GM19025 (cell line): ENCODE measurements at regions not wholly inside any gene's neighbourhood (a gene's known extent, or its start where the extent isn't known, plus 50 kb on each side); places are given as distances from the start of the nearest gene placed in this dataset.
"Not testable (repeated sequence)": the region's sequence is repeated elsewhere in the genome, so short reads cannot be mapped to it uniquely, and the experiment has no call there.

ENCODE experiments used
- ATAC-seq: cut with Tn5 transposase; IDR thresholded peaks from one replicate; pipeline ENCODE4 v1.9.1; 2021; ENCODE audit warnings: mild to moderate bottlenecking, low read depth, moderate library complexity; ENCODE audit not compliant: unreplicated experiment

DNA sequence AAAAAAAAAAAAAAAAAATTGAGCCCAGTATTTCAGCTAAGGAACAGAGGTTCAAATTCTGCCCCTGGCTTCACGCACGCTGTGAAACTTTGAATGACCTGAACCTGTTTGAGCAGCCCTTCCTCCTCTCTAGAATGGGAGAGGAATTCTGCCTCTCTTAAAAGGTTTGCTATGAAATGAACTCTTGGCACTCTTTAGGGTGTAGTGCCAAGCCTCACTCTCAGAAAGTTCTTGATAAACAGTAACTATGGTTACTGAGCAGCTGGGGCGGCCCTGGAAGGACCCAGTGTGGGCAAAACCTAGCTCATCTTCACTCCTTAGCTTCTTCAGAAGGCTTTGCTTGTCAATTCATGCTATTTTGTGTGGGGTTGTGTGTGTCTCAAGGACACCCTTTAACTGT lies 73.7 kb downstream of the GEMIN8 start:
- no peak for ATAC-seq

DNA sequence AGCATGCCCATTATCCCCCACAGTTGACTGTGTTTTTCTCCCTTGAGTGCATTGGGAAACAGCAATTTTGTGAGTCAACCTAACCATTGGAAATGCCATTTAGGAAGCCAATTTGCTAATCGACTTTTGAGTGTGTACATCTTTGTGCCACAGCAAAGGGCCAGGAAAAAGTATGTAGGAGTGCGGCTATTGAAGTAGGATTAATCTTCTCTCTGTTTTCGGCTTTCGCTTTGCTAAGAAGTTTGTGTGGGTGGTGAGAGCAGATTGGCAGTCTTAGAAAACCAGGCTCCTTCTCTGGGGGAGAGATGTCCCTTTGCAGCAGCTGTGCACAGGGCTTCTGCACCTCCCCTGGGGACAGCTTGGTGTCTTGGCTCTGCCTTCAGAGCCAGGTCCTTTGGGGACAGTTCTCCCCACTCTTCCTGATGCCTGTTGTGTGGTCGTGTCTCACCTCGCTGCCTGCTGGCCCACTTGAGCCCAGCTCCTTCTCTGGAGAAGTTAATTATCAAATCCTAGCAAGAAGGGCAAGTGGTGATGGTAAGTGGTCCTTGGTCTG lies 74.5 kb downstream of the GEMIN8 start:
- ATAC-seq, result no peak

DNA sequence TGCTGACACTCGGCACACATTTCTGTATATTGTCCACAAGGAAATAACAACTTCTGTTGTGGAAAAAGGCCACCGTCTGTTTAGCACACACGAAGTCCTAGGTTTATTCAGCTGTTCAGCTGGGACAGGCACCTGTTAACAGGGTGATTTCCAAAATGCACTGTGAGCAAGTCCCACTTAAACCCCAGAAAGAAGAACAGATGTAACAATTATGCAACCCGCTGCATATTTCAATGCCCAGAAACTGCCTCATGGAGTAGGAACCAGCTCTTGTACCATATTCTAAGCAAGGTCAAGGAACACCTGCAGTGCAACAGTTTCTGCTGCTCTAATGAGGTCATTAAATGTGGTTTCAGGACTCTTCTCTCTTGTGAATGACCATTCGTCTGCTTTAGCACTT lies 77.1 kb downstream of the GEMIN8 start:
- ATAC-seq, result no peak

DNA sequence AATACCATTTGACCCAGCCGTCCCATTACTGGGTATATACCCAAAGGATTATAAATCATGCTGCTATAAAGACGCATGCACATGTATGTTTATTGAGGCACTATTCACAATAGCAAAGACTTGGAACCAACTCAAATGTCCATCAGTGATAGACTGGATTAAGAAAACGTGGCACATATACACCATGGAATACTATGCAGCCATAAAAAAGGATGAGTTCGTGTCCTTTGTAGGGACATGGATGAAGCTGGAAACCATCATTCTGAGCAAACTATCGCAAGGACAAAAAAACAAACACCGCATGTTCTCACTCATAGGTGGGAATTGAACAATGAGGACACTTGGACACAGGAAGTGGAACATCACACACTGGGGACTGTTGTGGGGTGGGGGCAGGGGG lies 83.5 kb downstream of the GEMIN8 start:
- not testable (repeated sequence) for ATAC-seq

DNA sequence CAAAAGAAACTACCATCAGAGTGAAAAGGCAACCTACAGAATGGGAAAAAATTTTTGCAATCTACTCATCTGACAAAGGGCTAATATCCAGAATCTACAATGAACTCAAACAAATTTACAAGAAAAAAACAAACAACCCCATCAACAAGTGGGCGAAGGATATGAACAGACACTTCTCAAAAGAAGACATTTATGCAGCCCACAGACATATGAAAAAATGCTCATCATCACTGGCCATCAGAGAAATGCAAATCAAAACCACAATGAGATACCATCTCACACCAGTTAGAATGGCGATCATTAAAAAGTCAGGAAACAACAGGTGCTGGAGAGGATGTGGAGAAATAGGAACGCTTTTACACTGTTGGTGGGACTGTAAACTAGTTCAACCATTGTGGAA lies 83.9 kb downstream of the GEMIN8 start:
- ATAC-seq, result not testable (repeated sequence)

DNA sequence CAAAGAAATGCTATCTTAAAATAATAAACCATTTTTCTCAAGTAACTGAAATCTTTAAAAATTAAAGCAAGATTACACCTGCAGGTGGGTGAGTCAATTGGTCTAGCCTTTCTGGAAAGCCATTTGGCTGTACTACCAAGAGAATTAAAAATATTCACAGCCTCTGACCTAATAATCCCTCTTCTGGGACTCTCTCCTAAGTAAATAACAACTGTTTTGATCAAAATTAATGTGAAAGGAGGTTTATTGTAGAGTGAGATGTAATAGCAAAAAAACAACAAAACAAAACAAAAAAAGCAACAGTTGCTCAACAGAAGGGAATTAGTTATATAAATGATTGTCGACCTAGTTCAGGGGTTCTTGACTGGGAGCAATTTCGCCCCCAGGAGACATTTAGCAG lies 89.0 kb downstream of the GEMIN8 start:
- no peak for ATAC-seq

DNA sequence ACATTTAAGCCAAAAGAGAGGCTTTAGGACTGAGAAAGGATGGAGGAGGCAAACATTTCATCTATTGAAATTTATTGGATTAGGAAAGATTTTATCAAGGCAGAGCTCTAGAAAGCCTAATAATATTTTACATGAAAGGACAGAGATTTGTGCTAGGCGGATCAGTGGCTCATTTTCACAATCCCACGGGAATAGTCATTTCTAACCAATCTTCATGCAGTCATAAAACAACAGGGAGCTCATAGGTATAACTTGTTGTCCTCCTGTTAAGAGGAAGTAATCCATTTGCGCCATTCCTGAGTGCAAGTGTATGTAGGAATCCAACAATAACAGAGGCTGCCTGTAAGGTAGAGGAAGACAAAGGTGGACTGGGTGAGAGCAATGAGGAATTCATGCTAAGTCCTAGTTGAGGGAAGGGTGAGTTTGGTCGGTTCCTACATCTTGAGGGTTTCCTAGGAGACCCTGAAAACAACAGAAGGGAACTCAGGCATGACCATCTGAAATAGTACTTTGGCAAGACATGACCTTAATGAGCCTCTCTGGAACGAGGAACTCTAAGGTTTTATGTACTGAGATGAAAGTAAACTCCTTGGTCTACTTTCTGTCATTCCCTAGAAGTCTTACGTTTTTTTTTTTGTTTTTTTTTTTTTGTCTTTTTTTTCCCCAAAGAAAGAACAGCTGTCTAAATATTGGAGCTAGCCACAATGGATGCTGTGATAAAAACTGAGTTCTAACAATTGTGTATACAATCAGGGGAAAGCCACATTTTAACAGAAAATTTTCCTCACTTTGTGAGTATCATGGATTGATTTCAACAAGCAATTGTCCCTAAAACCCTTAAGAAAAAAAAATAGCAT lies 89.7 kb downstream of the GEMIN8 start:
- no peak for ATAC-seq

DNA sequence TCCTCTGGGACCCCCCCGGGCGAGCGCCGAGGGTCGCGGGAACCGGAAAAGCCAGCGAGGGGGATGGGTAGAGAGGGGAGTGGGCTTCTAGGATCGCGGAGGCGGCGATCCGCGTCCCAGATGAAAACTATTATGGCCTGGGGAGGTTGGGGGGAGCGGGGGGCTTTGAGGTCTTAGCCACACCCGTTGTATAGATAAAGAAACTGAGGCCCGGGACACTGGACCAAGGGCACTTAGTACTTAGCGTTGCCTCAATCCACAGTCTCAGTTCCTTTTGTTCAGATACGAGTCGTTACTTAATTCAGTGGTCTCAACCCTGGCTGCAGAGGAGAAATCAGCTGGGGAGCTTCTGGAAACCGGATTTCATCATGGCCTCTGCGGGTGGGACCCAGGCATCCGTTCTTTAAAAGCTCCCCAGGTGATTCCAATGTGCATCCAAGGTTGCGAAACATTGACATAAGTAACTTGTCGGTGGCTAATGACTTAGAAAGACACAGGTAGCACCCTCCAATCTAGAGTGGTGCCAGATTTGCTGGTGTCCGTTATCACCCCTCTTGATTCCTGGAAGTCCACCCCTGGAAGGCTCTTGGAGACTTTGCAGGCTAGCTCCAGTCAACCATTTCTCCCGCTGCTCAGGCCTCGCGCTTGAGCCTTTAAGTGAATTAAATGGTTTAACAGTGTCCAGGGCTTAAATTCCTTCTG lies 90.7 kb downstream of the GEMIN8 start:
- no peak for ATAC-seq

DNA sequence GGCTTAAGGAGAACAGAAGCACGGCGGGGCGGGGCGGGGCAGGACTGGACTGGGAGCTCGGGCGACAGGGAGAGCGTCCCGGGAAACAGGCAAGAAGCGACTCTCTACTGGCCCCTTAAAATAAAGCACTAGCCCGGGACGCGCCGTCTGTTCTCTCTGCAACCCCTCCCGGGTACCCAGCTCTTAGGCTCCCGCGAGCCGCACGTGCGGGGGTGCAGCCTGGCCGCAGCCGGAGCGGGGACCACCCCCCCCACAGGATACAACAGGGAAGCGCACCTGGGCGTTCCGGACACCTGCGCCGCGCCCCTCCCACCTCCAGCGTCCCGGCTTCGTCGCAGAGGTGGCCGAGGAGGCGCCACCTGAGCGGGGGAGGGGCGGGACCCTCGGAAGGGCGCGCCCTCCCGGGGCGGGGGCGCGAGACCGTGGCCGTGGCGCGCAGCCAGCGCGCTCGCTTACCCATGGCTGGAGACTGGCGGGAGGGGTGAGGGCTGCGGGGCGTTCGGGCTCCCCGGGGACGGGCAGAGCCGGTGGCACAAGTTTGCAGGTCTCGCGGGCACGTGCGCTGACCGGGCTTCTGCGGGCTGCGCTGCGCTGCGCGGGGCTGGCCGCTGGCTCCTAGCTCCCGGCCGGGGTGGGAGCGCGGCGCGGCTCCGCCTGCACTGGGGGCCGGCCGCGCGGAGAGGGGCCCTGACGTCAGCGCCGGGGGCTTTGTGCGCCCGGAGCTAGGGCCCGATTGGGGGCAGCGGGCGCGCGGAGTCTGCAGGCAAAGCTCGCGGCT lies 91.5 kb downstream of the GEMIN8 start:
- no peak for ATAC-seq

DNA sequence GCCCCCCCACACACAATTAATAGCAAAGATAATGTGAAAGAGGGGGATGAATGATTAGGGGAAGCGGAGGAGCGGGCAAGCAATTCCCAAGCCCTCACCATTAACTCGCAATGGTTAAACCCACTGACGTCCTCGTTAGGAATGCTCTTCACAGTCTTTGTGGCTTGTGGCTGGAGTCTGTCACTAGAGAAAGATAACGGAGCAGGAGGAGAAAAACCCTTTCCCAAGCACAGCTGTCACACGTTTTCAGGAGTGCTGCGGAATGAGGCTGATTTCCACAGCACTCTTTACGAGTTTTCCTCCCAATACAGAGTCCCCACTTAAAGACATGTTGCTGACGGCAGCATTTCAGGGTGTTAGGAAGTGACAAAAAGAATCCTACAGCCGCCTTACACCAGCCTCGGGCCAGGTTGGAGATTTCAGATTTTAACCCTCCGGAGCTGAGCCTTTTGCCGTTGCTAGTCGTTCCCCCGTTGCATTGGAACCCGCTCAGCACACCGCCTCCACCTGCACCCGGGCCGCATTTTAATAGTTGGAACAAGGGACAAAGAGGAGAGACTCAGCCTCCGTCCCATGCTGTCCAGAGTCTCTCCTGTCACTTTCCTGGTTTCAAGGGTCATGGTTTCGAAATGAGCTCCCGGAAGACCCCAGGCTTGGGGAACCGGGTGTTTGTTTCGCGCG lies 92.2 kb downstream of the GEMIN8 start:
- ATAC-seq, result no peak

DNA sequence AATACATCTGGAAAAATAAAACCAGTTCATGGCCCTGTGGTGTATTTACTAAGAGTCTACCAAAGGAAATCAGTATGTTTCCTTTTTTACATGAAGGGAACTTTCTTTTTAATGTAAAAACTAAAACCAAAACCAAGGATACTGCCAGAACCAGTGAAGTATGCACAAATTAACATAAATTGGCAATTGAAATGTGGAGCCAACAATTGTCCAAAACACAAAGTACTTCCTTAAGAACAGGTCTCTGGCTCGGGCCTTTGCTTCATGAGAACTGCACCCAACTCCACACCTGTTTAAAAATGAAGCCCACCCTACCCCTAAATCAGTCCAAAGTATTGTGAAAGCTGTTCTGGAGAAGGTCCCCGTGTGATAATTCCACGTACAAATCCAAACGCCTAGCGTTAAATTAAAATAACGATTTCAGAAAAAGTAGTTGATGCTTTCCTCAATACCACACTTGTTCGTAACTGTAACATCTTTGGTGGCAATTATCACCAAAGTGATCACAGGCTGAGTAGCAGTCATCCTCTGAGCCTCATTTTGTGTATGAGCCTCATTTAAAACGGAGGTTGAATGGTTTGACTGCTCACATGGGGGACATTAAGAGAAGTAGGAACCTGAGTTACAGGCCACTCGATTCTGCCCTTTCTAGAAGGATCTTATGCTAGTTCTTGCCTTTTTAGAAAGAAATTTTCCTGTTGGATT lies 93.0 kb downstream of the GEMIN8 start:
- ATAC-seq, result no peak

DNA sequence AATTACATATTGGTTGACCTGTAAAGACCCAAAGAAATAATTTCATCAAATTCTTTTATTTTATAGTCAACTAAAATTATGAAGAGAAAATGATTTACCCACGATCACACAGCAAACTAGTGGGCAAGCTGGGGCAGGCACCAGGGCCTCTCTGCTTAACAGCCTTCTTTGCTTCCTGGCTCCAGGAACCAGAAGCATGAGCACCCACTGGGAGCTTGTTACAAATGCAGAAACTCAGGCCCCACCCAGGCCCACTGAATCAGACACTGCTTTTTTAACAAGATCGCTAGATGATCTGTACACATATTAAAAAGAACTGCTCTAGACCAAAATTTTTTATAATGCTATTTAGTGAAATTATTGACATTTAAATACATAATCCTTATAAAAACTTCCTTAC lies 95.0 kb downstream of the GEMIN8 start:
- ATAC-seq, result no peak

DNA sequence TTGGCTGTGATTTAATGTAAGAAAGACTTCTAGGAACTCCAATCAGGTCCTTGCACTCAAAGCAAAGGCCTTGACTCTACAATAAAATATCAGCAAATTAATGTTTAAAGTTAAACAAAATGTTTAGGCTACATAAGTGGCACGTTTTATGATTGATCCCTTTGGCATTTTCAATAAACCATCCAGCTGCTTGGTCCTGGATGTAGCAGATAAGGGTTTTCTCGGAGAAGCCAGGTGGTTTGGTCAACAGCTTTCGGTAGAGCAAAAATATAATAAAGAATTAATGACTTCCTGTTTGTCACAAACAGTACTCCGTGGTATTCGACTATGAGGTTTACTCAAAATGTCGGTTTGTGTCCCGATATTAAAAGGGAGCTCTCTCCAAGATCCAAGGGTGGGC lies 95.8 kb downstream of the GEMIN8 start:
- ATAC-seq, result no peak

DNA sequence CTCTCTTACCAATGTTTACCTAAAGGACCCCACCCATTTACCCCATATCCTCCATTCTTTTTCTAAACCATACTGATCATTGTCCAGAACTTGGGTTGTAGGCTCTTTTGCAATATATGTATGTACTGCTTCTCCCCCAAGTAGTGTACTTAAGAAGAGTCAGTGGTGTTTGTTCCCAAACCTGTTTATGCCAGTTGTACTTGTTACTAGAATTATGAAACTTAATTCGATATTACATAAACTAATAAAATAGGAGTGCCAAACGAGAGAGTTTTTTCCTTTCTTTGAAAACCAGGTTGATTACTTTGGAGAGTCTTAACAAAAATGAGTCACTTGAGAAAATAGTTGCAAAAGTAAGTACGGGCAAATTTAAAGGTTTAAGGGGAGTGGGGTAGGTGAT lies 96.3 kb downstream of the GEMIN8 start:
- ATAC-seq, result no peak

DNA sequence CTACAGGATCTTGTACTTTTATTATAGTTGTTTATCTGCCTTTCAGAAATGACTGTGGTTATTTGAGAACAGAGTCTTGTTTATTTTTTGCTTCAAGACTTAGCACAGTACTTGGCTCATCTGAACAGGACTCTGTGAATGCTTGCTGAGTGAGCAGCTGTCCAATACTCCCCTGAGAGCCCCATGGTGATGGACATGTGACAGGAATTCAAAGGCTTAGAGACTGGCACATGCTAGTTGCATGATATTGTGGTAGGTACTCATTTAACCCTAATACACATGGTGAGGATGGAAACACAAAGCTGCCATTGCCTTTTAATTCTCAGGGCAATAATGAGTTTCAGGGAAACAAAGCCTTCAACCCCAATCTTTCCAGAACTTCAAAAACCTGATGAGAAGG lies 97.3 kb downstream of the GEMIN8 start:
- ATAC-seq, result no peak

DNA sequence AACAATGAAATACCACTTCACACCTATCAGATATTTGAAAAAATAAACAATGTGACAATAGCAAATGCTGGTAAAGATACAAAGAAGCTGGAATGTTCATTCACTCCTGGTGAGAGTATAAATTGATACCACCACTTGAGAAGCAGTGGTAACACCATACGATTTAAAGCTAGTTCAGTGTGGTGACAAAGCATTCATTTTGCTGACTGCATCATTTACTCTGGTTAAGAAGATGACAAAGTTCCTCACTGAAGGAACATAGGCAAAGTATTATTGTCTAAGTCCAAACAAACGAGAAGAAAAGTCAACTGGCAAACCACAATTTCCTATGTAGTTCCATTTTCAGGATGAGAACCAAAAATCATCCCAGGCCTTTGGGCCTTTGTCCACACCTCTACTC lies 102.5 kb downstream of the GEMIN8 start:
- no peak for ATAC-seq

DNA sequence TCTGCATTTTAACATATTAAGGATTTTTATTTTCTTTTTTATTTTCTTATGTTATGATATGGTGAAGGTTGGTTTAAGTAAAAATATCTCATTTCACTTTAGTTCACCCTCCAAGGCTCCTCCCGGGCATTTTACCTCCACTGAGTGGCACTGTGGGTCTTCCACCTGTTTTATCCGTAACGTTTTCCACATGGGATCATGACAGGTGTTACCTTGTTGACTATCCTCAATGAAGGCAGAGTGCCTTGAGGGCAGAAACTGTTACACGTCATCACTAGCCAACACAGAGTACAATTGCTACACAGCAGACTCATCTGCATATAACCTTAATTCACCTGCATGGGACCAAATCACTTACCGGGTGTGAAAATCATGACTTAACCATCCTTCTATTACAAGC lies 105.8 kb downstream of the GEMIN8 start:
- no peak for ATAC-seq

DNA sequence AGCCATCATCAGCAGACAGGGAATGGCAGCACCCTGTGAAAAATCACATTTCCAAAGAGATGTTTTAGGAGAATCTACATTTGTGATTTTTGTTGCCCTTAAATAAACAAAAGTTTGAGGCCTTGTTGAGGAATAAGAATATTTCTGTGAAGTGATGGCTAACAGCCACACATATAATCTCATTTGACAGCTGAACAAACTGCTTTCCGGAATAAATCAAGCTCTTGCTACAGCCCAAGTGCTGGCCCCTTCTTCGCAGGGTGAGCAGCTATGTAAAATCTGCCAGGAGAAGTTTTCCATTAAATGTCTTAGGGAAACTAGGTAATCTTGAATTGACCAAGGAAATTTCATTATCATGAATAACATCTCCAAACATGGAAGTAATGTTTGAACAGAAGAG lies 106.4 kb upstream of the GPM6B start:
- no peak for ATAC-seq

DNA sequence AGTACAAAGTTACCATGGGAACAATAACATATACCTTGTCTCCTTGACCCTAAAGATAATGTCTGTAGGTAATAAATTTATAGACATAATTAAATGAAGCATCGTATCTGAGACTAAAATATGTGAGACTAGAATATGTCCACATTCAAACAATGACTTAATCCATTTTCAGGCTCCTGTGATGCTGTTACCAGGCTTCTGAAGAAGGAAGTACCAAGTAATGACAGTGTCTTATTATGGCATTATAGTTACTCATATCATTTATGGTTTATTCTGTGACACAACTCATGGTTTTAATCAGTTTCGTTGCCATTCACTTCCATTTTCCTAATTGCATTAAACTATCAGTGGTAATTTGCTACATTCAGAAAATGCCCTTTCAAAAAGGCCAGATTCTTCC lies 100.6 kb upstream of the GPM6B start:
- no peak for ATAC-seq

DNA sequence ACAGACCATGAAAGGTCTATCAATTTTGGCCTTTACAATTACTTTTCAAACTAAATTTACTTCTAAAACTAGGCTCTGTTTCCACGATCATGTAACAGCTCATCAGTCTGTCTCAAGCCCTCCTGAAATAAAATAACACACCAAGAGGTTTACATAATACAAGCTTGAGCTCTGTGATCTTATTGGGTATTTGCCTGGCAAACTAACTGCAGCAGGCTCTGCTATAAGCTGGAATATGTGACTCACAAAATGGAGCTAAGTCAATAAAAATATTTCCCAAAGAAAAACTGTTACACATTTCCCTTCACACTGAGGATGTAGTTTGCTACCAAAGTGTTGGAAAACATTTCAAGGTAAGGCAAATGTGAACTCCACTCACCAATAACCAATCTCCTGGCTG lies 94.7 kb upstream of the GPM6B start:
- ATAC-seq, result no peak
